ENCODE measurements at regions not wholly inside any gene's neighbourhood (a gene's known extent, or its start where the extent isn't known, plus 50 kb on each side); places are given as distances from the start of the nearest gene placed in this dataset.

- TF ChIP-seq MAX (IDR thresholded peaks at IDR 0.05) (no peak), SREBF2 (IDR thresholded peaks at IDR 0.05) (no peak), FOSB (CRISPR knock-in tag; IDR thresholded peaks at IDR 0.05) (no peak), MAFK (IDR thresholded peaks at IDR 0.05; ENCODE audit: partially characterized antibody) (no peak), CTCF (IDR thresholded peaks at IDR 0.05) (no peak), POLR2A (IDR thresholded peaks at IDR 0.05; ENCODE audit: low read length) (no peak), CHD2 (IDR thresholded peaks at IDR 0.05; ENCODE audit: low read length, partially characterized antibody) (no peak), EP300 (IDR thresholded peaks at IDR 0.05) (no peak)
Measured at GRCh38 chr19:28128341-28128740, 1084.6 kb downstream of the UQCRFS1 start.

All from A549 (cell line).